Body of pancreas (tissue), 4 donors: ENCODE measurements at regions not wholly inside any gene's neighbourhood (a gene's known extent, or its start where the extent isn't known, plus 50 kb on each side); places are given as distances from the start of the nearest gene placed in this dataset.

Source experiments
- ATAC-seq: fragments of 150-250 bp; one replicate; pipeline ENCODE4 v1.9.1; 2016
- DNase-seq, 4 donors: peaks; one replicate each; pipeline ENCODE4 v3.0.0-alpha.2; 2019
- H3K27ac ChIP-seq, 4 donors: fragments of 200-600 bp; sonication (generic); 1 replicate in 3 of 4; 2 replicates in 1 of 4; pipeline versions ENCODE4 v1.5.1 to v1.6.1; 2016 to 2019; ENCODE audit warnings: mild to moderate bottlenecking in 1 of 4, mixed read lengths in 1 of 4, moderate library complexity in 1 of 4
- H3K27me3 ChIP-seq, 2 donors: fragments of 200-600 bp; sonication (generic); one replicate each; pipeline ENCODE4 v1.6.0; 2016; ENCODE audit warnings: mild to moderate bottlenecking in 1 of 2
- H3K36me3 ChIP-seq, 2 donors: fragments of 200-600 bp; sonication (generic); replicated peaks in 1 of 2; 2 replicates each; pipeline ENCODE4 v1.5.1; 2016; ENCODE audit warnings: low read depth in 2 of 2; ENCODE audit not compliant: insufficient read depth in 1 of 2
- H3K4me1 ChIP-seq: fragments of 200-600 bp; sonication (generic); one replicate; pipeline ENCODE4 v1.6.0; 2016
- H3K4me3 ChIP-seq, 2 donors: fragments of 200-600 bp; sonication (generic); 1 replicate in 1 of 2; 2 replicates in 1 of 2; pipeline ENCODE4 v1.5.1; 2016 to 2019
- H3K9me3 ChIP-seq, 3 donors: fragments of 200-600 bp; sonication (generic); 1 replicate in 2 of 3; 2 replicates in 1 of 3; pipeline ENCODE4 v1.5.1; 2016
- POLR2A ChIP-seq, 3 donors: fragments of 450-650 bp; IDR thresholded peaks; one replicate each; pipeline ENCODE4 v1.6.1; 2016; ENCODE audit warnings: antibody characterized with exemption in 3 of 3, mild to moderate bottlenecking in 2 of 3
- WGBS, 2 donors: methylation state at CpG; one replicate each; pipeline ENCODE4 v1.1.5; 2017; 5-methylcytosine and 5-hydroxymethylcytosine counted together
- intact Hi-C: fragments of 100-400 bp; cut with DNase I; formaldehyde crosslinking; loops from one replicate; pipeline ENCODE4 v1.15.1; 2023
- TF ChIP-seq, protein P1 (sequence below), 7 experiments: fragments of 450-650 bp in 4 of 7; fragments of 200-600 bp in 3 of 7; sonication (generic) in 3 of 7; IDR thresholded peaks; one replicate each; pipeline ENCODE4 v1.5.1; 2016 to 2019; ENCODE audit warnings: antibody characterized with exemption in 7 of 7

DNA sequence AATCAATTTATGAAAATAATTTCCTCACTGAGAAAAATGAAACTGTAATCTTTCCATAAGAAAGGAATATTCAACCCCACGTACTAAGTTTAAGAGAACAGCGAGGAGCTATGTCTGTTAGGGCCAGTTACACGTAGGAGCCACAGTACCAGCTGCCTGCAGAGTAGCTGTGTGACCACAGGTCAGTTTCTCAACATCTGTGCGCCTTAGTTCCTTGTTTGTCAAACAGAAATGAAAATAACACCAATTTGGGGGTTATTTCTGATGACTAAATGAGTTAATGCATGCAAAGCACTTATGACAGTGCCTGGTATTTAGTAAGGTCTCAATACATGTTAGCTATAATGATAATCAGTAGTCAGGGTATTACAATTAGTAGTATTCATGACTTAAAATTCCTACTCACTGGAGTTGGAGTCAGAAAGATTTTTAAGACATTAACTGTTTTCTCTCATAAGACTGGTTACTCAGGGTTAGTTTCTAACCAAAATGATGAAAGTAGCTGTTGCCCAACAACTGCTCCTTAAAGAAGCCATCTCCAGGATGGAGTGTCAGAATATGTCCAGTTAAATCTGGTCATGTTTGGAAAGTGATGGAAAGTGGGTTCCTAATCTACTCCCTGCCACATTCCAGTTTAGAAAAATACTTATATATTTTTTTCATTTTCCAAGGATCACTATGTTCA, 85.8 kb upstream of the ZNF648 start:
- Histone ChIP-seq H3K27me3 (no peaks in the 10 kb centered on the region), H3K9me3 (no peaks in the 10 kb centered on the region), H3K27ac (peak overlapping the region in 1 of 4 donors; percentile 88), H3K4me1 (peaks cover 46% of the 10 kb centered on the region), H3K36me3 (no peaks in the 10 kb centered on the region), H3K4me3 (no peak overlapping the region)
- ATAC-seq (no peak), DNase-seq (peak in 1 of 4 donors; percentile 73)
- TF ChIP-seq POLR2A (IDR thresholded peaks at IDR 0.05): no peak
- TF ChIP-seq, protein P1, sequence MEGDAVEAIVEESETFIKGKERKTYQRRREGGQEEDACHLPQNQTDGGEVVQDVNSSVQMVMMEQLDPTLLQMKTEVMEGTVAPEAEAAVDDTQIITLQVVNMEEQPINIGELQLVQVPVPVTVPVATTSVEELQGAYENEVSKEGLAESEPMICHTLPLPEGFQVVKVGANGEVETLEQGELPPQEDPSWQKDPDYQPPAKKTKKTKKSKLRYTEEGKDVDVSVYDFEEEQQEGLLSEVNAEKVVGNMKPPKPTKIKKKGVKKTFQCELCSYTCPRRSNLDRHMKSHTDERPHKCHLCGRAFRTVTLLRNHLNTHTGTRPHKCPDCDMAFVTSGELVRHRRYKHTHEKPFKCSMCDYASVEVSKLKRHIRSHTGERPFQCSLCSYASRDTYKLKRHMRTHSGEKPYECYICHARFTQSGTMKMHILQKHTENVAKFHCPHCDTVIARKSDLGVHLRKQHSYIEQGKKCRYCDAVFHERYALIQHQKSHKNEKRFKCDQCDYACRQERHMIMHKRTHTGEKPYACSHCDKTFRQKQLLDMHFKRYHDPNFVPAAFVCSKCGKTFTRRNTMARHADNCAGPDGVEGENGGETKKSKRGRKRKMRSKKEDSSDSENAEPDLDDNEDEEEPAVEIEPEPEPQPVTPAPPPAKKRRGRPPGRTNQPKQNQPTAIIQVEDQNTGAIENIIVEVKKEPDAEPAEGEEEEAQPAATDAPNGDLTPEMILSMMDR (IDR thresholded peaks at IDR 0.05): no peak
- intact Hi-C loops: no loop called here
- WGBS, 2 donors: 71 to 96% methylated on average over 4 of the region's 4 CpGs

GRCh38 chr1:182146286-182146685, 84.8 kb upstream of the ZNF648 start:
- no peaks in the 10 kb centered on the region for H3K9me3 ChIP-seq
- no peaks in the 10 kb centered on the region for H3K27me3 ChIP-seq
- intact Hi-C loops: no loop called here
- ATAC-seq (no peak), DNase-seq (peak; percentile 44 to 79 (median 74))
- H3K4me3 ChIP-seq: no peak overlapping the region
- H3K36me3 ChIP-seq: no peaks in the 10 kb centered on the region
- 26 to 31% methylated on average over 5 of the region's 5 CpGs for WGBS, 2 donors
- peaks cover 50% of the 10 kb centered on the region for H3K4me1 ChIP-seq
- no peak for TF ChIP-seq POLR2A (IDR thresholded peaks at IDR 0.05)
- TF ChIP-seq, protein P1 (IDR thresholded peaks at IDR 0.05): no peak
- H3K27ac ChIP-seq: peak overlapping the region in 3 of 4 donors; percentile 15 to 88 (median 35)

- peak overlapping the region in 3 of 4 donors; percentile 37 to 88 (median 84) for H3K27ac ChIP-seq
- H3K4me1 ChIP-seq: peaks cover 50% of the 10 kb centered on the region
- H3K36me3 ChIP-seq: no peaks in the 10 kb centered on the region
- no peak for DNase-seq
- ATAC-seq: no peak
- TF ChIP-seq, protein P1 (IDR thresholded peaks at IDR 0.05): no peak
- no peak for TF ChIP-seq POLR2A (IDR thresholded peaks at IDR 0.05)
- 80 to 90% methylated on average over 5 of the region's 5 CpGs for WGBS, 2 donors
- intact Hi-C loops: no loop called here
- H3K27me3 ChIP-seq: no peaks in the 10 kb centered on the region
- H3K9me3 ChIP-seq: no peaks in the 10 kb centered on the region
- H3K4me3 ChIP-seq: no peak overlapping the region
Measured at GRCh38 chr1:182145441-182145840, 83.9 kb upstream of the ZNF648 start.

- Histone ChIP-seq H3K4me1 (peaks cover 50% of the 10 kb centered on the region), H3K27me3 (no peaks in the 10 kb centered on the region), H3K4me3 (no peak overlapping the region), H3K36me3 (no peaks in the 10 kb centered on the region), H3K9me3 (no peaks in the 10 kb centered on the region), H3K27ac (peak overlapping the region; percentile 84 to 90 (median 86))
- intact Hi-C loops: loop anchor here (5.0 kb wide), 1 partner anchor 253 kb away; no protein-coding TSS in a partner anchor
- peak; percentile 15 for ATAC-seq
- no peak for DNase-seq
- TF ChIP-seq, protein P1 (IDR thresholded peaks at IDR 0.05): no peak
- TF ChIP-seq POLR2A (IDR thresholded peaks at IDR 0.05): no peak
- 8% methylated on average over 3 of the region's 3 CpGs for WGBS, 2 donors
Measured at GRCh38 chr1:182144646-182145030, 83.1 kb upstream of the ZNF648 start.
